Cardiac muscle cell (in vitro differentiated cells and primary cell): ENCODE measurements at regions not wholly inside any gene's neighbourhood (a gene's known extent, or its start where the extent isn't known, plus 50 kb on each side); places are given as distances from the start of the nearest gene placed in this dataset.
A peak's percentile ranks its signal among the peaks of the same experiment; 100 is the strongest.

Experiments
- DNase-seq, 2 donors: peaks; one replicate each; pipeline versions ENCODE4 v3.0.0 to v3.0.0-alpha.2; 2010 to 2017; ENCODE audit warnings: low read depth in 1 of 2, low spot score in 1 of 2
- H3K27ac ChIP-seq: fragments of 200-600 bp; sonication (generic); 2 replicates; pipeline ENCODE4 v1.5.1; 2016
- H3K27me3 ChIP-seq: fragments of 200-600 bp; sonication (generic); 2 replicates; pipeline ENCODE4 v1.6.0; 2016; ENCODE audit warnings: control low read depth
- H3K36me3 ChIP-seq: fragments of 200-600 bp; sonication (generic); 2 replicates; pipeline ENCODE4 v1.5.1; 2016; ENCODE audit warnings: control low read depth
- H3K4me1 ChIP-seq: fragments of 200-600 bp; sonication (generic); 2 replicates; pipeline ENCODE4 v1.8.1; 2017; ENCODE audit warnings: low read depth, mild to moderate bottlenecking, mixed run types
- H3K4me3 ChIP-seq: fragments of 200-600 bp; sonication (generic); 2 replicates; pipeline ENCODE4 v1.5.1; 2016; ENCODE audit warnings: mild to moderate bottlenecking
- H3K9me3 ChIP-seq: fragments of 200-600 bp; sonication (generic); 2 replicates; pipeline ENCODE4 v1.5.1; 2017; ENCODE audit warnings: low read depth, mild to moderate bottlenecking, control low read depth
- CTCF ChIP-seq: IDR thresholded peaks from 2 replicates; pipeline ENCODE4 v1.5.1; 2012; ENCODE audit warnings: low read depth, mild to moderate bottlenecking, low read length

GRCh38 chr6:28747083-28747630 lies 176.6 kb downstream of the TRIM27 start:
- H3K27me3 ChIP-seq: peaks cover 55% of the 10 kb centered on the region
- TF ChIP-seq CTCF: no peak
- peak overlapping the region; percentile 6 for H3K4me3 ChIP-seq
- no peak overlapping the region for H3K27ac ChIP-seq
- no peak for DNase-seq
- H3K36me3 ChIP-seq: no peaks in the 10 kb centered on the region
- H3K4me1 ChIP-seq: no peaks in the 10 kb centered on the region
- H3K9me3 ChIP-seq: no peaks in the 10 kb centered on the region

GRCh38 chr6:28747631-28748157 lies 176.1 kb downstream of the TRIM27 start:
- no peak for TF ChIP-seq CTCF
- Histone ChIP-seq H3K36me3 (no peaks in the 10 kb centered on the region), H3K4me3 (peak overlapping the region; percentile 6), H3K4me1 (peaks cover 1% of the 10 kb centered on the region), H3K27me3 (peaks cover 53% of the 10 kb centered on the region), H3K27ac (no peak overlapping the region), H3K9me3 (no peaks in the 10 kb centered on the region)
- DNase-seq: peak; percentile 53 to 60

GRCh38 chr6:28748192-28748591 lies 175.6 kb downstream of the TRIM27 start:
- Histone ChIP-seq H3K9me3 (no peaks in the 10 kb centered on the region), H3K27ac (no peak overlapping the region), H3K27me3 (peaks cover 48% of the 10 kb centered on the region), H3K4me3 (no peak overlapping the region), H3K4me1 (peaks cover 4% of the 10 kb centered on the region), H3K36me3 (no peaks in the 10 kb centered on the region)
- no peak for TF ChIP-seq CTCF
- no peak for DNase-seq

GRCh38 chr6:28750926-28751458 lies 172.8 kb downstream of the TRIM27 start:
- no peak for DNase-seq
- Histone ChIP-seq H3K27ac (no peak overlapping the region), H3K36me3 (no peaks in the 10 kb centered on the region), H3K27me3 (peaks cover 23% of the 10 kb centered on the region), H3K9me3 (no peaks in the 10 kb centered on the region), H3K4me1 (peaks cover 4% of the 10 kb centered on the region), H3K4me3 (no peak overlapping the region)
- no peak for TF ChIP-seq CTCF

- Histone ChIP-seq H3K27me3 (peaks cover 18% of the 10 kb centered on the region), H3K36me3 (no peaks in the 10 kb centered on the region), H3K4me1 (peaks cover 4% of the 10 kb centered on the region), H3K27ac (no peak overlapping the region), H3K4me3 (no peak overlapping the region), H3K9me3 (no peaks in the 10 kb centered on the region)
- TF ChIP-seq CTCF: no peak
- DNase-seq: no peak
These were observed 172.3 kb downstream of the TRIM27 start for GRCh38 chr6:28751514-28751913.
